ENCODE measurements at regions not wholly inside any gene's neighbourhood (a gene's known extent, or its start where the extent isn't known, plus 50 kb on each side); places are given as distances from the start of the nearest gene placed in this dataset.

DNA sequence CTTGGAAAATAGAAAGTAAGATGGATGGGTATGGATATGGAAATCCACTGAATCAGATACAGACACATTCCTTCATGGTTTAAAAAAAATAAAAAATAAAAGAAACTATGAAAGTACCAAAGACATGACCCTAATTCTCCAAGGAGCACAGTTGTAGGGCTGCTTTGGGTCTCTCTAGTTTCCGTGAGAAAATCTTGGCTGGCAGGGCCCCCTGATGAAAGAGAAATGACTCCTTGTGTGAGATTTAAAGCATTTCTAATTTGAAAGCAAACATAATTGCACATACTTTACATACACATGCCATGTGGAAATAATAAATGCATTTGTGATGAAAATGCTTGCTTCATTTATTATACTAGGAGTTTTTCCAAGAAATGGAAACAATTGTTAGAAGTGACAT, 593.9 kb upstream of the BTBD3 start:
- 100% methylated on average over 1 of the region's 1 CpG for WGBS

DNA sequence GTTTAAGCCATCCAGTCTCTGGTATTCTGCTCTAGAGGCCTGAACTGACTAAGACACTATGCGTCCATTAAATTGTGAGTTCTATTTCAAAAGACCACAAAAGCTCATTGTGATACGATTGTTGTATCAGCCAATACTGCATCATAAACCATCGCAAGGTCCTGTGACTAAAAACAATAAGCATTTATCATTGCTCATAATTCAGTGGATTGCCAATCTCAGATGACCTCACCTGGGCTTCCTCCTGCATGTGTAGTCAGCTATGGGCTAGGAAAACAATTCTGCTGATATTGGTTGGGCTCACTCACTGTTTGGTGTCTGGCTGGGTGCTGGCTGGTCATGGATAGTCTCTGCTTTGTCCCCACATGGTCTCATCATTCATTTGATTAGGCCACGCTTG, 592.7 kb upstream of the BTBD3 start:
- H3K27me3 ChIP-seq (ENCODE audit: control insufficient read depth in 2 of 2, insufficient read depth in 1 of 2, low read length in 1 of 2): no peaks in the 10 kb centered on the region
- H3K27ac ChIP-seq (ENCODE audit: low read depth in 1 of 2, low read length in 1 of 2): no peak overlapping the region
- no peaks in the 10 kb centered on the region for H3K4me1 ChIP-seq (ENCODE audit: control insufficient read depth in 2 of 2, insufficient read depth in 2 of 2, low read length in 2 of 2)
- no peak overlapping the region for H3K4me3 ChIP-seq (ENCODE audit: low read length in 2 of 2)
- 98% methylated on average over 4 of the region's 4 CpGs for WGBS
- no peaks in the 10 kb centered on the region for H3K9me3 ChIP-seq (ENCODE audit: control insufficient read depth in 2 of 2, insufficient read depth in 1 of 2, low read length in 1 of 2)
- H3K36me3 ChIP-seq (ENCODE audit: control insufficient read depth in 2 of 2, insufficient read depth in 2 of 2, low read length in 1 of 2): no peaks in the 10 kb centered on the region
- no peak for DNase-seq (ENCODE audit: low read depth in 6 of 9, low spot score in 9 of 9)

More for the DNA sequence above, 593.9 kb upstream of the BTBD3 start:
- Histone ChIP-seq H3K27me3 (ENCODE audit: control insufficient read depth in 2 of 2, insufficient read depth in 1 of 2, low read length in 1 of 2) (no peaks in the 10 kb centered on the region), H3K4me3 (ENCODE audit: low read length in 2 of 2) (no peak overlapping the region), H3K27ac (ENCODE audit: low read depth in 1 of 2, low read length in 1 of 2) (no peak overlapping the region), H3K4me1 (ENCODE audit: control insufficient read depth in 2 of 2, insufficient read depth in 2 of 2, low read length in 2 of 2) (no peaks in the 10 kb centered on the region), H3K9me3 (ENCODE audit: control insufficient read depth in 2 of 2, insufficient read depth in 1 of 2, low read length in 1 of 2) (no peaks in the 10 kb centered on the region), H3K36me3 (ENCODE audit: control insufficient read depth in 2 of 2, insufficient read depth in 2 of 2, low read length in 1 of 2) (no peaks in the 10 kb centered on the region)
- DNase-seq (ENCODE audit: low read depth in 6 of 9, low spot score in 9 of 9): no peak

DNA sequence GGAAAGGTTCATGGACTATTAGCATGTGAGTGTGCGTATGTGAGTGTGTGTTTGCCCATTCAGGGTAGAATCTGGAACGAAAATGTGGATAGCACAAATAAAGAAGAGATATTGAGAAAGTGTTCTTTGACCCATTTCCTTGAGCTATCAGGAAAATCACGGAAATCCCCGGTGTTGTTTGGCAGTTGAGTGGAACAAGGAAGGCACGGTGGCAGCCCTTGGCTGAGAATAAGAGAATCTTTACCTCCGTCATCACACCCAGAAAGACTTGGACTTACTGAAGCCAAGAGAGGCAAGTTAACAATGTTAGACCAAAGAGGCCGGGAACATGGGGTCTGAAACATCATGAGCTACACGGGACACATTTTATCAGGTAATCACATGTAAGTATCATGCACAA, 588.9 kb upstream of the BTBD3 start:
- H3K36me3 ChIP-seq (ENCODE audit: control insufficient read depth in 2 of 2, insufficient read depth in 2 of 2, low read length in 1 of 2): no peaks in the 10 kb centered on the region
- H3K27me3 ChIP-seq (ENCODE audit: control insufficient read depth in 2 of 2, insufficient read depth in 1 of 2, low read length in 1 of 2): no peaks in the 10 kb centered on the region
- no peaks in the 10 kb centered on the region for H3K9me3 ChIP-seq (ENCODE audit: control insufficient read depth in 2 of 2, insufficient read depth in 1 of 2, low read length in 1 of 2)
- H3K4me1 ChIP-seq (ENCODE audit: control insufficient read depth in 2 of 2, insufficient read depth in 2 of 2, low read length in 2 of 2): no peaks in the 10 kb centered on the region
- 91% methylated on average over 8 of the region's 8 CpGs for WGBS
- no peak overlapping the region for H3K4me3 ChIP-seq (ENCODE audit: low read length in 2 of 2)
- H3K27ac ChIP-seq (ENCODE audit: low read depth in 1 of 2, low read length in 1 of 2): no peak overlapping the region
- no peak for DNase-seq (ENCODE audit: low read depth in 6 of 9, low spot score in 9 of 9)

DNA sequence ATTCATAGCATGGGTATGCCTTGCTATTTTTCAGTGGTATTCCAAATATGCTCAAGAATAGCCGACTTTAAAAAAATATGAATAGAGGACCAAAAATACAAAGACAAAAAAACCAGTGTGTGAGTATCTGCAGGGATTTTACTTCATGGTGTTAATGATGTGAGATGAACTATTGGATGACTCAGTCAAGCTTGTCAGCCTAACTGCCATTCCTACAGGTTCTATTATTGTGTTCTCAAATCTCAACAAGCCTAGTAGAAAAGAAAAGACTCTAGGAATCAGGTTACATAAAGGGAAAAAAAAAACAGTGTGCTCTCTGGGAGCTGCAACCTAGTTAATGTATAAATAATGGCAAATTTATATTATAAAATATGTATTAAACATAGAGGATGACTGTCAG, 588.4 kb upstream of the BTBD3 start:
- H3K27me3 ChIP-seq (ENCODE audit: control insufficient read depth in 2 of 2, insufficient read depth in 1 of 2, low read length in 1 of 2): no peaks in the 10 kb centered on the region
- H3K36me3 ChIP-seq (ENCODE audit: control insufficient read depth in 2 of 2, insufficient read depth in 2 of 2, low read length in 1 of 2): no peaks in the 10 kb centered on the region
- WGBS: 93% methylated on average over 1 of the region's 1 CpG
- no peaks in the 10 kb centered on the region for H3K9me3 ChIP-seq (ENCODE audit: control insufficient read depth in 2 of 2, insufficient read depth in 1 of 2, low read length in 1 of 2)
- DNase-seq (ENCODE audit: low read depth in 6 of 9, low spot score in 9 of 9): no peak
- no peaks in the 10 kb centered on the region for H3K4me1 ChIP-seq (ENCODE audit: control insufficient read depth in 2 of 2, insufficient read depth in 2 of 2, low read length in 2 of 2)
- no peak overlapping the region for H3K4me3 ChIP-seq (ENCODE audit: low read length in 2 of 2)
- H3K27ac ChIP-seq (ENCODE audit: low read depth in 1 of 2, low read length in 1 of 2): no peak overlapping the region

DNA sequence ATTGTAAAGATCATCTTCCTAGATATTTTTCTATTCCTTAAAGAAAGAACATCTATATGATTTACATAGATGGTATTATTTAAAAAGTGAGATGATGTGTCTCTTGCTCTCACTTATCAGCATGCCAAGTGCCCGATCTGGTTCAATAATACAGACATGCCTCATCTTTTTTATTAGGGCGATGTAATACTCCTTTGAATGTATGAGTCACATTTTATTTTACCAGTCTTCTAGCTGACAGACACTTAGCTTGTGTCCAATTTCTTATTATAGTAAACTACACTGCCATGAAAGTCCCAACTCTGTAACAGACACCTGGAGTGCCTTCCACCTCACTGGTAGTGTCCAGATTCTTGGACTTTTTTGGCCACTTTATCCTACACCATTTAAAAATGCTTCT, 586.6 kb upstream of the BTBD3 start:
- Histone ChIP-seq H3K4me3 (ENCODE audit: low read length in 2 of 2) (no peak overlapping the region), H3K9me3 (ENCODE audit: control insufficient read depth in 2 of 2, insufficient read depth in 1 of 2, low read length in 1 of 2) (no peaks in the 10 kb centered on the region), H3K4me1 (ENCODE audit: control insufficient read depth in 2 of 2, insufficient read depth in 2 of 2, low read length in 2 of 2) (no peaks in the 10 kb centered on the region), H3K36me3 (ENCODE audit: control insufficient read depth in 2 of 2, insufficient read depth in 2 of 2, low read length in 1 of 2) (no peaks in the 10 kb centered on the region), H3K27ac (ENCODE audit: low read depth in 1 of 2, low read length in 1 of 2) (no peak overlapping the region), H3K27me3 (ENCODE audit: control insufficient read depth in 2 of 2, insufficient read depth in 1 of 2, low read length in 1 of 2) (no peaks in the 10 kb centered on the region)
- 74% methylated on average over 2 of the region's 2 CpGs for WGBS
- DNase-seq (ENCODE audit: low read depth in 6 of 9, low spot score in 9 of 9): no peak

DNA sequence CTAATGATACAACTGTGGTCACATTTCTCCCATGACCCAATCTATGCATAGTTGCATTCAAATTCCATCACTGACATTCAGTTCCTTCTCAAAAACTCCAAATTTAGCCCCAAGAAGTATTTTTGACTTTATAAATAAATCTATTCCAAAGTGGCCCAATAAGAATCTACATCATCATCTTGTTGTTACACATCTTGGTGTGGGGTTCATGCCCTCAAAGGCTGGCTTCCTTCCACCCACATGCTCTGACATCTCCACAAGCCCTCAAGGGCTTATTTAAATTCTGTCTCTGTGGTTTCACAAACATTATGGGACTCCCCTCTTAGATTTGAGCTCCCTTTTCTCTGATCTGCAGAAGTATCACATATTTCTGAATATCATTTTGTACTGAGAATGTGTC, 585.3 kb upstream of the BTBD3 start:
- no peaks in the 10 kb centered on the region for H3K27me3 ChIP-seq (ENCODE audit: control insufficient read depth in 2 of 2, insufficient read depth in 1 of 2, low read length in 1 of 2)
- no peaks in the 10 kb centered on the region for H3K4me1 ChIP-seq (ENCODE audit: control insufficient read depth in 2 of 2, insufficient read depth in 2 of 2, low read length in 2 of 2)
- H3K9me3 ChIP-seq (ENCODE audit: control insufficient read depth in 2 of 2, insufficient read depth in 1 of 2, low read length in 1 of 2): no peaks in the 10 kb centered on the region
- no peak for DNase-seq (ENCODE audit: low read depth in 6 of 9, low spot score in 9 of 9)
- no peak overlapping the region for H3K4me3 ChIP-seq (ENCODE audit: low read length in 2 of 2)
- no peak overlapping the region for H3K27ac ChIP-seq (ENCODE audit: low read depth in 1 of 2, low read length in 1 of 2)
- no peaks in the 10 kb centered on the region for H3K36me3 ChIP-seq (ENCODE audit: control insufficient read depth in 2 of 2, insufficient read depth in 2 of 2, low read length in 1 of 2)

DNA sequence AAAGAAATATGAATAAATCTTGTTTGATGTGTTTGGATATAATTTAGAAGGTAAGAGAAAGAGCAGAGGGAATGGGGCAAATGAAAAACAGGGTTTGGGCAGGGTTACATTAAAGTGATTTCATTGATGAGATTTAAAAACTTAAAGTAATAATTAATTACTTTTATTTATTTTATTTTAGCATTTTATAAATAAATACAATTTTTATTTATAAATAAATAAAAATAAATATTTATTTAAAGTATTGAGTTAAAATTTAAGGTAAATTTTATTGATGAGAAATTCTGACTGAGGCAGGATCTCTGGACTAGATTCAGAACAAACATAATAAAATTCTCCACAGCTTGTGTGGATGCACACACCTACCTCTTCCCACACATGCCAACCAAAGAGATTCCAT, 584.1 kb upstream of the BTBD3 start:
- no peak overlapping the region for H3K4me3 ChIP-seq (ENCODE audit: low read length in 2 of 2)
- H3K27me3 ChIP-seq (ENCODE audit: control insufficient read depth in 2 of 2, insufficient read depth in 1 of 2, low read length in 1 of 2): no peaks in the 10 kb centered on the region
- no peaks in the 10 kb centered on the region for H3K9me3 ChIP-seq (ENCODE audit: control insufficient read depth in 2 of 2, insufficient read depth in 1 of 2, low read length in 1 of 2)
- H3K4me1 ChIP-seq (ENCODE audit: control insufficient read depth in 2 of 2, insufficient read depth in 2 of 2, low read length in 2 of 2): no peaks in the 10 kb centered on the region
- no peak overlapping the region for H3K27ac ChIP-seq (ENCODE audit: low read depth in 1 of 2, low read length in 1 of 2)
- no peaks in the 10 kb centered on the region for H3K36me3 ChIP-seq (ENCODE audit: control insufficient read depth in 2 of 2, insufficient read depth in 2 of 2, low read length in 1 of 2)
- no peak for DNase-seq (ENCODE audit: low read depth in 6 of 9, low spot score in 9 of 9)

DNA sequence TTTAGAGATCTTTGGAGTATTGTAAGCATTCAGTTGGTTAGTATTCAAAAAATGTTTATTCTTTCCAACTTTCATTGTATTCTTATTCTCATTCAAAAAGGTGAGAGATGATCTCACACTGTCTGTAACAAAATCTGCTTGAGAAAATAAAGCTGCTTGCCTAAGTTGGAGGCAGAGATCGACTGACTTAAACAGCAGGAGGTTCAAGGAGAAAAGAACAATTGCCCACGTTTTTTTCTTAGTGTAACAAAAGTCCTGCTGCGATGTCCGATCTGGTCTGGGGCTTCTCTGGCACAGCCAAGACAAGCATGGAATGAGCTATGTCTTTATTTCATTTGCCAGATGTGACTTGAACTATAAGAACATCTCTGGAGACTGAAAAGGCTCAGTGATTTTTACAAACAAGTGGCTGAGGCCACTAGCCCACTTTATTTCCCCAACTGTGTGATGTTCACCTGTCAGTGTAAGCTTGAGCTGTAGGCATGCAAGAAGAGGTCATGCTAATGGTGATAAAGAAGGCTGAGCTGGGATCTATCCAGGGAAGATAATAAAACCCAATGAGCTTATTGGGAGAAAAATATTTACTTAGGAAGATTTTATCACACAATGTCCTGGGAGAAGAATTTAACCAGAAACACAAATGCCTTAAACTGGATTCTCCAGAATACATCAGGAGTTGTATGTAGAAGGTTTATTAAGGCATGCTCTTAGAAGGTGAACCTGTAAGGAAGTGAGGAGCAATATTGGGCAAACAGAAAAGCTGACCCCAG, 580.1 kb upstream of the BTBD3 start:
- Histone ChIP-seq H3K36me3 (ENCODE audit: control insufficient read depth in 2 of 2, insufficient read depth in 2 of 2, low read length in 1 of 2) (no peaks in the 10 kb centered on the region), H3K4me3 (ENCODE audit: low read length in 2 of 2) (no peak overlapping the region), H3K27me3 (ENCODE audit: control insufficient read depth in 2 of 2, insufficient read depth in 1 of 2, low read length in 1 of 2) (no peaks in the 10 kb centered on the region), H3K27ac (ENCODE audit: low read depth in 1 of 2, low read length in 1 of 2) (no peak overlapping the region), H3K4me1 (ENCODE audit: control insufficient read depth in 2 of 2, insufficient read depth in 2 of 2, low read length in 2 of 2) (no peaks in the 10 kb centered on the region), H3K9me3 (ENCODE audit: control insufficient read depth in 2 of 2, insufficient read depth in 1 of 2, low read length in 1 of 2) (no peaks in the 10 kb centered on the region)
- 68% methylated on average over 4 of the region's 4 CpGs for WGBS
- DNase-seq (ENCODE audit: low read depth in 6 of 9, low spot score in 9 of 9): no peak

DNA sequence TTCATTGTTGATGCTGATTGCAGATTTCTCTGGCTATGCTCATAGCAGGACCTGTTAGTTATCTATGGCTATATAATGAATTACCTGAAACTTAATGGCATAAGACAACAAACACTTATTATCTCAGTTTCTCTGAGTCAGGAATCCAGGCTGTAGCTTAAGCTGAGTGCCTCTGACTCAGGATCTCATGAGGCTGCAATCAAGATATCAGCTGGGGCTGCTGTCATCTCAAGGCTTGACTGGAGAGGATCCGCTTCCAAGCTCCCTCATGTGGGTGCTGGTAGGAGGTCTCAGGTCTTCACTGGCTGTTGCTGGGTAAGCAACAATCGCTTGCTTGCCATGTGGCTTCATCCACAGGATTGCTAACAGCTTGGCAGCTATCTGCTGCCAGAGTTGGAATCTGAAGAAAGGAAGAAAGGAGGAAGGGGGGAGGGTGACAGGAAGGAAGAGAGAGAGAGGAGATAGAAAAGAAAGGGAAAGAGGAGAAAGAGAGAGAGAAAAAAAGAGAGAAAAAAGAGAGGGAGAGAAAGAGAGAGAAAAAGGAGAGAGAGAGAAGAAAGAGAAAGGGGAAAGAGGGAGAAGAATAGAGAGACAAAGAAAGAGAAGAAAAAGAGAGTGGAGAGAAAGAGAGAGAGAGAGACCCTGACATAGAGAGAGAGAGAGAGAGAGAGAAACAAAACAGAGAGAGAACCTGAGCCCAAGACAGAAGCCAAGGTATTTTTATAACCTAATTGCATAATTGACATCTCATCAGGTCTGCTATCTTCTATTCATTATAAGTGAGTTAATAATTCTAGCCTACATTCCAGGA, 579.0 kb upstream of the BTBD3 start:
- Histone ChIP-seq H3K36me3 (ENCODE audit: control insufficient read depth in 2 of 2, insufficient read depth in 2 of 2, low read length in 1 of 2) (no peaks in the 10 kb centered on the region), H3K27ac (ENCODE audit: low read depth in 1 of 2, low read length in 1 of 2) (no peak overlapping the region), H3K9me3 (ENCODE audit: control insufficient read depth in 2 of 2, insufficient read depth in 1 of 2, low read length in 1 of 2) (no peaks in the 10 kb centered on the region), H3K4me3 (ENCODE audit: low read length in 2 of 2) (no peak overlapping the region), H3K27me3 (ENCODE audit: control insufficient read depth in 2 of 2, insufficient read depth in 1 of 2, low read length in 1 of 2) (no peaks in the 10 kb centered on the region), H3K4me1 (ENCODE audit: control insufficient read depth in 2 of 2, insufficient read depth in 2 of 2, low read length in 2 of 2) (no peaks in the 10 kb centered on the region)
- no peak for DNase-seq (ENCODE audit: low read depth in 6 of 9, low spot score in 9 of 9)
- 96% methylated on average over 2 of the region's 2 CpGs for WGBS
